ENCODE measurements at regions not wholly inside any gene's neighbourhood (a gene's known extent, or its start where the extent isn't known, plus 50 kb on each side); places are given as distances from the start of the nearest gene placed in this dataset.

- no peak overlapping the region for H3K27ac ChIP-seq (ENCODE audit: low read depth in 1 of 2, low read length in 2 of 2)
- no peaks in the 10 kb centered on the region for H3K4me1 ChIP-seq (ENCODE audit: control insufficient read depth in 4 of 4, insufficient read depth in 4 of 4, low read length in 3 of 4)
- no peaks in the 10 kb centered on the region for H3K27me3 ChIP-seq (ENCODE audit: control insufficient read depth in 4 of 4, insufficient read depth in 4 of 4, low read length in 3 of 4)
- no peaks in the 10 kb centered on the region for H3K9me3 ChIP-seq (ENCODE audit: control insufficient read depth in 4 of 4, low read length in 3 of 4)
- no peaks in the 10 kb centered on the region for H3K36me3 ChIP-seq (ENCODE audit: control insufficient read depth in 4 of 4, insufficient read depth in 3 of 4, low read depth in 1 of 4, low read length in 3 of 4)
- DNase-seq (ENCODE audit: low spot score), result no peak
- TF ChIP-seq NR2F2 (IDR thresholded peaks at IDR 0.05) (no peak), YY1 (IDR thresholded peaks at IDR 0.05) (no peak), ZBTB33 (IDR thresholded peaks at IDR 0.05) (no peak), GABPA (IDR thresholded peaks at IDR 0.05 in 1 of 2, conservative IDR thresholded peaks at IDR 0.05 in 1 of 2) (no peak), RXRA (IDR thresholded peaks at IDR 0.05) (no peak), EGR1 (IDR thresholded peaks at IDR 0.05; ENCODE audit: low read depth in 2 of 2) (no peak), CTCF (IDR thresholded peaks at IDR 0.05; ENCODE audit: low read depth, low read length, missing input control) (no peak), HNF4G (IDR thresholded peaks at IDR 0.05) (no peak), SP1 (IDR thresholded peaks at IDR 0.05) (no peak), FOXA2 (IDR thresholded peaks at IDR 0.05) (no peak), HNF4A (conservative IDR thresholded peaks at IDR 0.05) (no peak), FOXA1 (IDR thresholded peaks at IDR 0.05) (no peak), RAD21 (IDR thresholded peaks at IDR 0.05) (no peak), MAX (IDR thresholded peaks at IDR 0.05) (no peak), TAF1 (conservative IDR thresholded peaks at IDR 0.05) (no peak), JUND (IDR thresholded peaks at IDR 0.05) (no peak), ATF3 (IDR thresholded peaks at IDR 0.05) (no peak), REST (IDR thresholded peaks at IDR 0.05) (no peak)
- 82% methylated on average over 20 of the region's 20 CpGs for WGBS
- no peak overlapping the region for H3K9ac ChIP-seq (ENCODE audit: low read depth in 1 of 2, low read length in 2 of 2)
- H3K4me3 ChIP-seq (ENCODE audit: low read depth in 1 of 3, low read length in 3 of 3), result no peak overlapping the region
Measured at GRCh38 chr3:182364723-182365650, 428.3 kb upstream of the ATP11B start.
